ENCODE measurements at regions not wholly inside any gene's neighbourhood (a gene's known extent, or its start where the extent isn't known, plus 50 kb on each side); places are given as distances from the start of the nearest gene placed in this dataset.
"Not testable (repeated sequence)": the region's sequence is repeated elsewhere in the genome, so short reads cannot be mapped to it uniquely, and the experiment has no call there.

DNA sequence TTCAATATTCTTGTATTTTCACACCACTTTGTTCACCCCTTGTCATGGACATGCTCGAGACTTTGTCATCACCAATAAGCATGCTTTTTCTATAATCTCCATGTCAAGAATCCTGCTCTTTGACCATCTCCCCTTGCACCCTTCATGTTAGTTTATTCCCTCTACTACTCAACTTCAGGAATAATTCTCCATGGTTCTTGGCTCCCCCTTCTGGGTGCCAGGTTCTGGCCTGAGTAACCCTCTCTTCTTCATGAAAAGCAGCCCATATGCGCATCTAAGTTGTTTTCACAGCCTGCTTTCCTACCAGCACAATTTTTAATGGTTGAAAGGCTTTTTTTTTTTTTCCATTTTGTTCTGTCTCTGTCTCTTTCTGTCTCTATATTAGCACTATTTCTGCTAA, 160.7 kb downstream of the LEPR start:
- DNase-seq (ENCODE audit: low spot score): no peak

DNA sequence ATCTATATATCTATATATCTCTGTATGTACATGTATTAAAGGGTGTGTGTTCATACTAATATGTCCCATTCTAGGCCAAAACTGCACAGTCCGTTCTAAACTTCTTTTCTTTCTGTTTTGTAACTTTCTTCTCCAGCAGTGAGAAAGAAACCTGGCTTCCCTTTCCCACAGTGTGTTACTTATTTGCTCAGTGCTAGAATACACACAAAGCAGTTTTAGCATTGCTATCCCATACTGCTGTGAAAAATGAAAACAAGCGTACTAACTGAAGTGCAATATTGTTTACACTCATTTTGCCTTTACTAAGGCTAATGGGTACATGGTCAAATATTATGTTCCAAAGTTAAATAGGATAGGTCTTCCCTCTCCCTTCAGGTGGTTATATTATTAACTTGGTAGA, 163.9 kb downstream of the LEPR start:
- DNase-seq (ENCODE audit: low spot score): no peak

DNA sequence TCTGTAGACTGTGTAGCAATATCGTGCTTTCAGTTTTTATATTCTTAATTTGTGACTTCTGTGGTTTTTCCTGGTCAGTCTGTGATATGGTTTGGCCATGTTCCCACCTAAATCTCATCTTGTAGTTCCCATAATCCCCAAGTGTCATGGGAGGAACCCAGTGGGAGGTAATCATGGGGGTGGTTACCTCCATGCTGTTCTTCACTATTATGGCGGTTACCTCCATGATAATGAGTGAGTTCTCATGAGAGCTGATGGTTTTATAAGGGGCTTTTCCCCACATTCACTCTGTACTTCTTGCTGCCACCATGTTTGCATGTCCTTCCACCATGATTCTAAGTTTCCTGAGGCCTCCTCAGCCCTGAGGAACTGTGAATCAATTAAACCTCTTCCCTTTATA, 169.8 kb downstream of the LEPR start:
- no peak for DNase-seq (ENCODE audit: low spot score)

DNA sequence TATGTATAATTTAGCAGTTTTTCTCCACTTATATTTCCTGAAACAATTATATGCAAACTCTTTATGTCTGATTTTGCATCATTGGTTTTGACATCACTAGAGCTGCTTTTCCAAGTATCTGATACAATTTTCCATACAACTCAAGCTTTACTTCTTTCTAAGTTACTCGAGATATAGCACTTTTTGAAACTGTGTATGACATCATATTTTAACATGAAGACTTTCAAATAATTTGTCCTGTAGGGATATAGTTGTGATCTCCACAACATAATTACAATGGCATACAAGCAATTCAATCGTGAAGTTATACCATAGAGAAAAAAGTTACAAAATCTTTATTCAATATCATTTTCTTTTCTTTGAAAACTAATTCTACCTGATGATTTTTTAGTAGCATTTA, 173.0 kb downstream of the LEPR start:
- no peak for DNase-seq (ENCODE audit: low spot score)

DNA sequence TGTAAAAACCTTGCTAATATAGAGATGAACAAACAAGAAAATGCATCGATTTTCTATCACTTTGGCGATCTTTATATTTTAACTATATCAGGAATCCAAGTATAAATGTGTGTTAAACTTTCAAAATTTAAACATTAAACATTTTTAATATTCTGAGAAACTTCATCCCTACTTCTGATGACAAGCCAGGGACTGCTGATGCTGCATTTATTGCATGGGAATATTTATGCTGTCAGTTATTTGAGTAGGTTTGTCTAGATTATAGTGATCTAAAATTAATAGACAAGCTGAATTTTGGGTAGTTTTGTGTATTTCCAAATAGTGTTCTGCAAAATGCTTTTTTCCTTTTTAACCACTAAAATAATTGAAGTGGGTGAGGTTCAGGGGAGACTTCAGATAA, 175.3 kb downstream of the LEPR start:
- DNase-seq (ENCODE audit: low spot score): no peak

DNA sequence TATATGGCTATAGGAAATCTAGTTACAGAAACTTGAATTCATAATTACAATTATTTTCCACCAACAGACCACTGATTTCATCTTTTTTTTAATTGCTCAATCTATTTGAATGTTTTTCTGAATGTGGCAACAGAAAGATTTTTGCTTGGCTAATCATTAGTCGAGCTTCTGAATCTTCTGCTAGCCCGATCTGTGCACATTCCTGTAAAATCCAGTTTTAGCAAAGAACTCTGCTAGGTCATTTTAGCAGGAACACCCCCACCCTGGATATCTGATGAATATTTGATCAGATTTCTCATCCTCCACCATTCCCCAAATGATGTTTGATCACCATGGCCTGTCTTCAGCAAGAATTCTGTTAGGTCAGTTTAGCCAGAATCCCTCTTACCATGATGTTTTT, 176.3 kb downstream of the LEPR start:
- DNase-seq (ENCODE audit: low spot score): no peak

DNA sequence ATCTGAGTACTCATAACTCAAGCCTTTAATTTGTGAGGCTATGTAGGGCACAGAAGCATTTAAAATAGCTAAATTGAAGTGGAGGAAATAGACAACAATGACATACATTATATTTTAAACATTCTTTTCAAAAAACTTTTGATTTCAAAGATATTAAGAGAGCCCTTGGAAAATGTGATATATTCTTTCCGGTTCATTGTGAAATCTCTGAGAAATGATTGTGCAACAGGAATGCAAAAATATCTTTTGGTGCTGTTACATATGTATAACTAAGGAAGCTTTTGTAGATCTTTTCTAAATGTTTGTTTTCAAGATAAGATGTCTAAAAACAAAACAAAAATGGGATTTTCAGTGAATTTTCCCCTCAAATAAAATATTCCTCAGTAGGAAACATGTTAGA, 185.2 kb downstream of the LEPR start:
- peak; percentile 23 for DNase-seq (ENCODE audit: low spot score)

DNA sequence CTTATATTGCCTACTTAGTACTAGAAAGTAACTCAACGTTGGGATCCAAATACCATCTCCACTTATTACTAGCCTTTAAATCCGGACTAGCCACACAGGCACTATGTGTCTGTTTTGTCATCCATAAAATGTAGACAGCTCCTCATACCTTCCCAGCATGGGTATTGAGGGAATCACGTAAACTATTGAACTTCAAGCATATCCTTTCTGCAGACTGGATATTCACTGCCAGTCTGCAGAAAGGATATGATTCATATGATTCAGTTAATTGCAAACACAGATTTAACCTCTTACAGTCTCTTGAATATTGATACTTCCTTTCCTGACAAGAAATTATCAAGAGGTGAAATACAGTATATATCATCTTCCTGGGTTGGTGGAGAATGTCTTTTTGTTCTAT, 186.0 kb downstream of the LEPR start:
- DNase-seq (ENCODE audit: low spot score): no peak

DNA sequence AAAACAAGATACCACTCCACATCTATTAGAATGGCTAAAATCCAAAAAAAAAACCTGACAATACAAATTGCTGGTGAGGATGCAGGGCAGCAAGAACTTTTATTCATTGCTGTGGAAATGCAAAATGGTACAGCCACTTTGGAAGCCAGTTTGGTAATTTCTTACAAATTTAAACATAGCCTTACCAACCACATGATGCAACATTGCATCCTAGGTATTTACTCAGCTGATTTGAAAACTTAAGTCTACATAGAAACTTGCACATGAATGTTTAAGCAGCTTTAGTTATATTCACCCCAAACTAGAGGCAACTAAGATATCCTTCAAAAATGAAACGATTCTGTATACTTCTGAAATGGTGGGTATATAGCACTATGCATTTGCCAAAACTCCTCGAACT, 178.8 kb upstream of the PDE4B start:
- DNase-seq (ENCODE audit: low spot score): no peak

DNA sequence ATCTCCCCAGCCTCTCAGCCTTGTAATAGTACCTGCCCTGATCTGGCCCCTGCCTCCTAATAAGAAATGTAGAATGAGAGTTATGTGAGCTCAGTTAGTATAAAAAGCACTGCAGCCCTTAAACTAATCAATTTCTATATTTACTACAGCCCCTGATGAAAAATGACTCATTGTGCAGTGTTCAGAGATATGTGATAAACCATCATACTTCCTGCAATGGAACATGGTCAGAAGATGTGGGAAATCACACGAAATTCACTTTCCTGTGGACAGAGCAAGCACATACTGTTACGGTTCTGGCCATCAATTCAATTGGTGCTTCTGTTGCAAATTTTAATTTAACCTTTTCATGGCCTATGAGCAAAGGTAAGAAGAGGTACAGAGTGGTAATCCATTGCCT, 176.8 kb upstream of the PDE4B start:
- no peak for DNase-seq (ENCODE audit: low spot score)

DNA sequence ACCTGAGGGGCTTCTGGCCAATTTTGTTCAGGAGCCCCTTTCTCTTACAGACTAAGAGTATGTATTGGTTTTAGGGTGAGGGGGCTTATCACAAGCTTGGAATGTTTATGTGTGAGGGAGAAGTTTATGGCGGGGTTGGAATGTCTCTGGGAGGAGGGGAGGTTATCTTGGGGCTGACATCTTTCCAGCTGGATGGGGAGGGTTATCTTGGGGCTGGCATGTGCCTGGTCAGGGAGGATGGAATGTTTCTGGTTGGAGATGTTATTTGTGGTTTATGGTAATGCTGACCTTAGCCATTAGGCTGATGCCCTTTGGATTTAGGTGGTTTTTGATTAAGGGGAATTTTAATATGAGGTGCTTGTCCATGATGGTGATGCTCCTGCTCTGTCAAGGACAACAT, 171.0 kb upstream of the PDE4B start:
- not testable (repeated sequence) for DNase-seq (ENCODE audit: low spot score)

DNA sequence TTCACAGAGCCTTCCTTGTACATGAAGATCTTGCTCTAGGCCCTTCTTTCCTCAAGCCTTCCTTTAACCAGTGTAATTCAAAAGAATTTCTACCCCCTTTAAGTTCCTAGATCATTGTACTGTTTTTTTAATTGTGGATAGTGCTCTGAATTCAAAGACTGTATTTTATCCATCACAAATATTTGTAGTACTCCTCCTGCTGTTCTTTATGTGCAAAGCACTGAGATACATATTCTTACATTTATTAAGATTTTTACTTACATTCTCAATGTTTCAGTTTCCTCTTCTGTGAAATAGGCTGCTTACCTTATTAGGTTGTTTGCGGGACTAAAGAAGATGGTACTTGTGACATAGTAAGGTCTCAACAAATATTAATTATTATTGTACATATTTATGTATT, 168.8 kb upstream of the PDE4B start:
- DNase-seq (ENCODE audit: low spot score): no peak

DNA sequence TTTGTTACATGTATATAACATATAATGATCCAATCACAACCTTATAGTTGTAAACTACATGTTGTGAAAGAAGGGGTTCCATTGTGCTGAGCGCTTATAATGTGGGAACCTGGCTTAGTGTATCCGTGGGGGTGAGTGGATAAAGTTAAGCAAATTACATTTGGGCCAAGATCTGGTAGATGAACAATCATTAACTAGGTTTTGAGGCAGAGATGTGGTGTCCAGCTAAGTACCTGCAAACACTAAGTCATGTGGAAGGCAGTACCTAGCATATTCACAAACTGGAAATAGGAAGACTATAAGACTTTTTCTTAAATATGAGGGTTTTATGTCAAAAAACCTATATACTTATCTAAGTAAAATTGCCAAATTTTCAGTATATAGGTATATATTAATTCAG, 167.2 kb upstream of the PDE4B start:
- no peak for DNase-seq (ENCODE audit: low spot score)

DNA sequence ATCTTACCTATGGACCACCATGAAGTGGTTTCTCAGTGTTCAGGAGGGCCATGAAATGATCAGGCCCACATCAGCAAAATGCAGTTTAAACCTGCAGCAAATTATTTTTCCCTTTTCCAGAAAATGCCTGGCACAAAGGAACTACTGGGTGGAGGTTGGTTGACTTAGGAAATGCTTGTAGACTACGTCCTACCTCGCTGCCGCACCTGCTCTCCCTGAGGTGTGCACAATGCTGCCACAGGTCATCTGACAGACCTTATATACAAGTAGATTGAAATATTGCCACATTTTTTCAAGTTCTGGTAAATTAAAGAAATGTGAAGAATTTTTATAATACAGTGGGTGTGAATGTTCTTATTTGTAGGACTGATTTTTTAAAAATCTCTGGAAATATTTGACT, 166.7 kb upstream of the PDE4B start:
- no peak for DNase-seq (ENCODE audit: low spot score)

DNA sequence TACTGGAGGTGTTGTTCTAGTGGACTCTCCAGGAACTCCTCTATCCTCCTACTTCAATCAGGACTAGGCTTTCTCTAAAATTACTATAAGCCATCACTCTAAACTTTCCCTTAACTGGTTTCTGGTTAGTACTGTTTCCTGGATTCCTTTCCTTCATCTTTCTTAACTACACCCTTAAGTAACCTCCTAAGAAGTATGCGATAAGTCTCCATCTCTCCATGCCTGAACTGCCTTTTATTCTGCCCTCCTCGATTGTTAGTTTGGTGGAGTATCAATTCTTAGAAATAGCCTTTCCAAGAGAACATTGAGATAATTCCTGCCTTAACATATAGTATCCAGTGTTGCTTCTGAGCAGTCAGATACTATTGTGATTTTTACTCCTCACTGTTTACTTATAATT, 162.9 kb upstream of the PDE4B start:
- no peak for DNase-seq (ENCODE audit: low spot score)

DNA sequence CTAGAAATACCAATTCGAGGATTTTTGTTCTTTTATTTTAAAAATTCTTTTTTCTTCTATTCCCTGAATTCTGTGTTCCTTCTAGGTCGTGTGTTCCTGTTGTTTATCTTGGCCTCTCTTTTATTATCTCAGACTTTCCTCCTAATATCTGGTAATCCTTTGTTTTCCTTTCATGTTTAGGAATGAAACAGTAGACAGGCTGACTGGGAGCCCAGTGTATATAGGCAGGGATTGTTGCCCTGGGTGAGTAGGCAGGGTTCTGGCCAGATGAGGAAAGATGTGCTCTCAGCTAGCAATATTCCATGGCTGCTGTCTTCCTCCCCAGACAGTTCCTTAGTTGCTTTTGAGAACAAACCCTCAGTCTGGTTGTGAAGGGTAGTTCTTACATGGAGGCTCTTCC, 161.8 kb upstream of the PDE4B start:
- DNase-seq (ENCODE audit: low spot score): peak; percentile 3

DNA sequence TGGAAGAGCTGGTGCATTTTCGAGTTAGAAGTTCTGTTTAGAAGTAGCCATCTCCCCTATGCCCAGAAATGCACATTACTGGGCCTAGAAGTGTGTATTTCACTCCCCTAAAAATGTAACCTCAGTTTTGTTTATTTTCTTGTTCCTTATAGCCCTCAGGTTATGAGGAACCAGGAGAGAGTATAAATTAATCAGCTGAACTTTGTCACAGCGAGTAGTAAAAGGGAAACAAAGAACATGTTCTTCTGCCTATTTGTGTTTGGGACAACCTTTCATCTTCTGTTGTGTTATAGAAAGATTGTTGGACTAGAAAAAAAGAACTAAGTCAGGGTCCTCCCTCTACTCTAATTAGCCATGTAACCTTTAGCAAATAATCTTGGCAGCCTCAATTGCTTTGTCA, 160.5 kb upstream of the PDE4B start:
- no peak for DNase-seq (ENCODE audit: low spot score)

DNA sequence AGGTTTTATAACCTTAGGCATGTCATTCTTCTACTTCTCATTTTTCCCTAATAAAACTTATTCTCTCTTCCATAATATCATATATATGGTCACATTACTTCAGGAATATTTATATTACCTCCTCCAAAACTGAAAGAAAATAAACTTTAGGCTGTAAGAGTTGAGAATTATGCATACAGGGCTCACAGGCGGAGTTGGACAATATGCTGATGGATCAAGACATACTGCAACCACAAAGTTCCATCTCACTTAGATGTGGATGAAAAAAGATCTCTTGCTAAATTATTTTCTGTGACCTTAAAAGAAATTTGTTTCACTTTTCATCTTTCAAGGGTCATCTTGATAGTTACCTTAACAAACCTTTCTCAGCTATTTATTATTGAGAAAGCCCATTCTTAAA, 152.6 kb upstream of the PDE4B start:
- DNase-seq (ENCODE audit: low spot score): no peak

DNA sequence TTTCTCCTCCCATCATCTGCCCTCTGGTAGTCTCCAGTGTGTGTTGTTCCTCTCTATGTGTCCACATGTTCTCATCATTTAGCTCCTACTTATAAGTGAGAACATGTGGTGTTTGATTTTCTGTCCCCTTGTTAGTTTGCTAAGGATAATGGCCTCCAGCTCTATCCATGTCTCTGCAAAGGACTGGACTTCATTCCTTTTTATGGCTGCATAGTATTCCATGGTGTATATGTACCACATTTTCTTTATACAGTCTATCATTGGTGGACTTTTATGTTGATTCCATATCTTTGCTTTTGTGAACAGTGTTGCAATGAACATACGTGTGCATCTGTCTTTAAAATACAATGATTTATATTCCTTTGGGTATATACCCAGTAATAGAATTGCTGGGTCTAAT, 143.5 kb upstream of the PDE4B start:
- not testable (repeated sequence) for DNase-seq (ENCODE audit: low spot score)

DNA sequence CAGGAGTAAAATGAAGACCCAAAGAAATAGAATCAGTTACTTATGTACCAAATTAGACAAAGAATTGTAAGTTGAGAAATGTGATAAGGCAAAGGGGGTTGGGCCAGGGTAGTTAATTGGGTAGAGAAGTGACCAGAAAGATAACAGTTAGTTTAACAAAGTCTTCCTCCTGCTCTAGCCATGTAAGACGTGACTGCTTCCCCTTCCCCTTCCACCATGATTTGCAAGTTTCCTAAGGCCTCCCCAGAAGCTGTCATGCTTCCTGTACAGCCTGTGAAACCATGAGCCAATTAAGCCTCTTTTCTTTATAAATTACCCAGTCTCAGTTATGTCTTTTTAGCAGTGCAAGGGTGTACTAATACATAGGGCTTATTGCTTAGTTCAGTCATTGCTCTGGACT, 142.0 kb upstream of the PDE4B start:
- no peak for DNase-seq (ENCODE audit: low spot score)

DNA sequence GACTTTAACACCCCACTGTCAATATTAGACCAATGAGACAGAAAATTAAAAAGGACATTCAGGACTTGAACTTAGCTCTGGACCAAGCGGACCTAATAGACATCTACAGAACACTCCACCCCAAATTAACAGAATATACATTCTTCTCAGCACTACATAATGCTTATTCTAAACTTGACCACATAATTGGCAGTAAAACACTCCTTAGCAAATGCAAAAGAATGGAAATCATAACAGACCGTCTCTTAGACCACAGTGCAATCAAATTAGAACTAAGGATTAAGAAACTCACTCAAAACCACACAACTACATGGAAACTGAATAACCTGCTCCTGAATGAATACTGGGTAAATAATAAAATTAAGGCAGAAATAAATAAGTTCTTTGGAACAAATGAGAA, 138.2 kb upstream of the PDE4B start:
- not testable (repeated sequence) for DNase-seq (ENCODE audit: low spot score)

DNA sequence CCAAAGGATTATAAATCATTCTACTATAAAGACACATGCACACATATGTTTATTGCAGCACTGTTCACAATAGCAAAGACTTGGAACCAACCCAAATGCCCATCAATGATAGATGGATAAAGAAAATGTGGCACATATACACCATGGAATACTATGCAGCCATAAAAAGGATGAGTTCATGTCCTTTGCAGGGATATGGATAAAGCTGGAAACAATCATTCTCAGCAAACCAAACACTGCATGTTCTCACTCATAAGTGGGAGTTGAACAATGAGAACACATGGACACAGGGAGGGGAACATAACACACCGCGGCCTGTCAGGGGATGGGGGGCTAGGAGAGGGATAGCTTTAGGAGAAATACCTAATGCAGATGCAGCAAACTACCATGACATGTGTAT, 135.1 kb upstream of the PDE4B start:
- DNase-seq (ENCODE audit: low spot score): not testable (repeated sequence)

DNA sequence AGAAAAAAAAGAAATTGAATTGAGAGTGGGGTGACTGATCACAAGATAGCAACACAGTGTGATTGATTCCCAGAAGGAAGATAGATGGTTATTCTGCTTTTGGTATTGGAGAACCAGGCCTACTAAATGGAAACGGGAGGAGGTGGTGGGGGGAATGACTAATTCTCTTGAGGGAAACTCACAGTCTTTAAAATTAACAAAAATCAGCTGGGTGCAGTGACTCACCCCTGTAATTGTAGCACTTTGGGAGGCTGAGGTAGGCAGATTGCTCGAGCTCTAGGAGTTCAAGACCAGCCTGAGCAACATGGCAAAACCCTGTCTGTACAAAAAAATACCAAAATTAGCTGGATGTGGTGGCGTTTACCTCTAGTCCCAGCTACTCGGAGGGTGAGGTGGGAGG, 134.6 kb upstream of the PDE4B start:
- DNase-seq (ENCODE audit: low spot score): no peak

DNA sequence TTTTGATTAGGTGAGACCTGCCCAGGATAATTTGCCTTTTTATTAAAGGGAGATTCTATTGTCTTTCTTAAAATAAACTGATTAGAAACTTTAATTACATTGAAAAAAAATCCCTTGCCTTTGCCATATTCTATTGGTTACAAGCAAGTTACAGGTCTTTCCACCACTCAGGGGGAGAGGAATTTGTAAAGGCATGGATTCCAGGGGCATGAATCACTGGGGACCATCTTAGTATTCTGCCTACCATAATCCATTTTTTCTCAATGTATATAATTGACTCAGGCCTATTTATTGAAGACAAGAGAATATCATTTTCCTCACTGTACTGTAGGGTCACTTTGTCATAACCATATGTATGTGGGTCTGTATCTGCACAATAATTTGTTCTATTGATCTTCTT, 124.3 kb upstream of the PDE4B start:
- DNase-seq (ENCODE audit: low spot score): no peak

DNA sequence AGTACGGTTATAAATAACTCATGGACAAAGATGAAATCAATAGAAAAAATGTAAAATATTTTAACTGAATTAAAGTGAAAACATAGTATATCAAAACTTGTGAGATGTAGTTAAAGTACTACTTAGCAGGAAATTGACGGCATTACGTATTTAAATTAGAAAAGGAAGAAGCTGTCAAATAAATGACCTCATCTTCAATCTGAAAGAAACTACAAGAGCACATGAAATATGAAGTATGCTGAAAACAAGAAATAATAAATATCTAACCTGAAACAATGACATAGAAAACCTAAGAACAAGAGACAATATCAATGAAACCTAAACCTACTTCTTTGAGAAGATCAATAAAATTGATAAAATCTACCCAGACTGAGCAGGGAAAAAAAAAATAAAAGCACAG, 122.2 kb upstream of the PDE4B start:
- no peak for DNase-seq (ENCODE audit: low spot score)
